HepG2 (cell line): ENCODE measurements at regions not wholly inside any gene's neighbourhood (a gene's known extent, or its start where the extent isn't known, plus 50 kb on each side); places are given as distances from the start of the nearest gene placed in this dataset.
A peak's percentile ranks its signal among the peaks of the same experiment; 100 is the strongest.

Experiments used
- ELF4 ChIP-seq: sonication (generic); formaldehyde crosslinking; IDR thresholded peaks from 2 replicates; pipeline ENCODE4 v1.5.0; 2020; ENCODE audit warnings: missing genetic modification reagents, mild to moderate bottlenecking, moderate library complexity, borderline replicate concordance
- IRF2 ChIP-seq: IDR thresholded peaks from 2 replicates; pipeline ENCODE4 v1.6.1; 2018; ENCODE audit warnings: missing genetic modification reagents, missing compliant biosample characterization
- MED1 ChIP-seq: sonication (generic); formaldehyde crosslinking; IDR thresholded peaks from 2 replicates; pipeline ENCODE4 v1.4.0; 2020; ENCODE audit warnings: missing genetic modification reagents
- MIER3 ChIP-seq: IDR thresholded peaks from 2 replicates; pipeline ENCODE4 v1.6.1; 2016; ENCODE audit warnings: missing compliant biosample characterization, borderline replicate concordance
- MIXL1 ChIP-seq: IDR thresholded peaks from 2 replicates; pipeline ENCODE4 v1.6.1; 2016
- NFE2L2 ChIP-seq: fragments of 150-350 bp; IDR thresholded peaks from 2 replicates; pipeline ENCODE4 v1.6.1; 2014; ENCODE audit warnings: low read length
- NFKBIZ ChIP-seq: IDR thresholded peaks from 2 replicates; pipeline ENCODE4 v1.6.1; 2018; ENCODE audit warnings: missing genetic modification reagents, missing compliant biosample characterization
- NPAS2 ChIP-seq: sonication (generic); formaldehyde crosslinking; IDR thresholded peaks from 2 replicates; pipeline ENCODE4 v1.8.0; 2022; ENCODE audit warnings: mild to moderate bottlenecking, missing genetic modification reagents, borderline replicate concordance
- PCBP1 ChIP-seq: fragments of 200-400 bp; formaldehyde crosslinking; IDR thresholded peaks from 2 replicates; pipeline ENCODE4 v1.6.1; 2017; ENCODE audit warnings: mild to moderate bottlenecking, low read depth, low read length, borderline replicate concordance
- RBM22 ChIP-seq: fragments of 200-400 bp; formaldehyde crosslinking; optimal IDR thresholded peaks from 2 replicates; pipeline ENCODE3; 2017; ENCODE audit warnings: mild to moderate bottlenecking, low read length, moderate library complexity
- REST ChIP-seq, 2 experiments: IDR thresholded peaks; 2 replicates each; pipeline ENCODE4 v1.6.1; 2011 to 2012; ENCODE audit warnings: low read length in 2 of 2, borderline replicate concordance in 1 of 2, low read depth in 1 of 2, mild to moderate bottlenecking in 1 of 2, moderate library complexity in 1 of 2
- SMYD3 ChIP-seq: sonication (generic); formaldehyde crosslinking; IDR thresholded peaks from 2 replicates; pipeline ENCODE4 v1.8.1; 2023; ENCODE audit warnings: mild to moderate bottlenecking, missing genetic modification reagents
- STAT5B ChIP-seq: sonication (generic); formaldehyde crosslinking; IDR thresholded peaks from 2 replicates; pipeline ENCODE4 v1.4.0; 2020; ENCODE audit warnings: missing genetic modification reagents
- XBP1 ChIP-seq: sonication (generic); formaldehyde crosslinking; IDR thresholded peaks from 2 replicates; pipeline ENCODE4 v1.5.0; 2020; ENCODE audit warnings: missing genetic modification reagents
- ZBTB26 ChIP-seq: IDR thresholded peaks from 2 replicates; pipeline ENCODE4 v1.6.1; 2016; ENCODE audit warnings: missing compliant biosample characterization, missing genetic modification reagents, borderline replicate concordance
- ZNF230 ChIP-seq: sonication (generic); formaldehyde crosslinking; IDR thresholded peaks from 2 replicates; pipeline ENCODE4 v1.4.0; 2020; ENCODE audit warnings: mild to moderate bottlenecking, missing genetic modification reagents
- ZNF350 ChIP-seq: sonication (generic); formaldehyde crosslinking; IDR thresholded peaks from 2 replicates; pipeline ENCODE4 v1.4.0; 2020; ENCODE audit warnings: mild to moderate bottlenecking, low read depth, missing genetic modification reagents, borderline replicate concordance
- ZNF354B ChIP-seq: sonication (generic); formaldehyde crosslinking; IDR thresholded peaks from 2 replicates; pipeline ENCODE4 v1.8.0; 2022; ENCODE audit warnings: mild to moderate bottlenecking, missing genetic modification reagents
- ZNF446 ChIP-seq: sonication (generic); formaldehyde crosslinking; IDR thresholded peaks from 2 replicates; pipeline ENCODE4 v1.5.0; 2020; ENCODE audit warnings: mild to moderate bottlenecking, missing genetic modification reagents
- ZNF576 ChIP-seq: sonication (generic); formaldehyde crosslinking; IDR thresholded peaks from 2 replicates; pipeline ENCODE4 v1.4.0; 2020; ENCODE audit warnings: mild to moderate bottlenecking, missing genetic modification reagents
- ZNF607 ChIP-seq: sonication (generic); formaldehyde crosslinking; IDR thresholded peaks from 2 replicates; pipeline ENCODE4 v1.5.1; 2020; ENCODE audit warnings: missing genetic modification reagents, mild to moderate bottlenecking, borderline replicate concordance
- ZNF761 ChIP-seq: sonication (generic); formaldehyde crosslinking; conservative IDR thresholded peaks from 2 replicates; pipeline ENCODE4 v1.4.0; 2020; ENCODE audit warnings: mild to moderate bottlenecking, missing genetic modification reagents
- ZNF841 ChIP-seq: sonication (generic); formaldehyde crosslinking; IDR thresholded peaks from 2 replicates; pipeline ENCODE4 v1.8.1; 2023; ENCODE audit warnings: missing genetic modification reagents, borderline replicate concordance
- ZSCAN20 ChIP-seq: sonication (generic); formaldehyde crosslinking; IDR thresholded peaks from 2 replicates; pipeline ENCODE4 v1.4.0; 2020; ENCODE audit warnings: missing genetic modification reagents, mild to moderate bottlenecking, borderline replicate concordance

- TF ChIP-seq ELF4 (CRISPR knock-in tag) (no peak), ZNF354B (CRISPR knock-in tag) (no peak), ZNF230 (CRISPR knock-in tag) (peak; percentile 93), MED1 (CRISPR knock-in tag) (peak; percentile 22; the same call in 1 of the 2 replicates), SMYD3 (no peak), NFKBIZ (no peak), XBP1 (CRISPR knock-in tag) (no peak), IRF2 (CRISPR knock-in tag) (no peak), ZSCAN20 (CRISPR knock-in tag) (0 out of 2 replicates have a peak, but pooled peaks have one; percentile 58), MIER3 (CRISPR knock-in tag) (no peak), NFE2L2 (no peak), ZNF350 (CRISPR knock-in tag) (no peak), ZNF607 (CRISPR knock-in tag) (peak; percentile 22; the same call in 1 of the 2 replicates), STAT5B (CRISPR knock-in tag) (no peak), ZNF576 (no peak), REST (IDR thresholded peaks at IDR 0.05; ENCODE audit: borderline replicate concordance in 1 of 2, low read depth in 1 of 2, low read length in 2 of 2) (no peak; a peak in 1 of 4 replicates), NPAS2 (CRISPR knock-in tag) (no peak), ZNF841 (peak; percentile 18; the same call in 1 of the 2 replicates), RBM22 (no peak), MIXL1 (no peak), ZBTB26 (CRISPR knock-in tag) (no peak), ZNF446 (CRISPR knock-in tag) (no peak), ZNF761 (no peak), PCBP1 (no peak)
Measured at GRCh38 chr2:144332356-144333142, 187.4 kb downstream of the ZEB2 start (continued).
